Left lobe of liver (tissue), 2 donors: ENCODE measurements at regions not wholly inside any gene's neighbourhood (a gene's known extent, or its start where the extent isn't known, plus 50 kb on each side); places are given as distances from the start of the nearest gene placed in this dataset.
"Not testable (repeated sequence)": the region's sequence is repeated elsewhere in the genome, so short reads cannot be mapped to it uniquely, and the experiment has no call there.

Source experiments
- ATAC-seq: fragments of 200-7000 bp; cut with Tn5 transposase; one replicate; pipeline ENCODE4 v1.9.1; 2020; ENCODE audit warnings: mild to moderate bottlenecking, moderate library complexity
- DNase-seq: peaks from one replicate; pipeline ENCODE4 v3.0.0-alpha.2; 2020; ENCODE audit warnings: low spot score
- donor health status: DM: no; HTN: no; CAD: no; lungs with moderate emphysema.
- donor health status: DM: no; HTN: yes; CAD: no.

- DNase-seq (no peak), ATAC-seq (no peak)
Measured at GRCh38 chr4:188649635-188650034, 510.4 kb downstream of the TRIML1 start.

- ATAC-seq, result no peak
- no peak for DNase-seq
Measured at GRCh38 chr4:188650516-188650915, 511.3 kb downstream of the TRIML1 start.

GRCh38 chr4:188657365-188657764, 518.1 kb downstream of the TRIML1 start:
- no peak for ATAC-seq
- no peak for DNase-seq

- ATAC-seq (no peak), DNase-seq (no peak)
Measured at GRCh38 chr4:188658958-188659522, 519.8 kb downstream of the TRIML1 start.

- ATAC-seq (no peak), DNase-seq (no peak)
Measured at GRCh38 chr4:188660796-188661195, 521.6 kb downstream of the TRIML1 start.

- DNase-seq (no peak), ATAC-seq (no peak)
Measured at GRCh38 chr4:188661502-188661901, 522.3 kb downstream of the TRIML1 start.

- DNase-seq (no peak), ATAC-seq (no peak)
Measured at GRCh38 chr4:188663369-188663768, 524.1 kb downstream of the TRIML1 start.

GRCh38 chr4:188665491-188666457, 526.5 kb downstream of the TRIML1 start:
- no peak for ATAC-seq
- DNase-seq, result no peak

GRCh38 chr4:188678691-188679090, 539.5 kb downstream of the TRIML1 start:
- DNase-seq, ATAC-seq: not testable (repeated sequence)

- ATAC-seq (no peak), DNase-seq (no peak)
Measured at GRCh38 chr4:188680004-188680666, 540.9 kb downstream of the TRIML1 start.

GRCh38 chr4:188680667-188681063, 541.4 kb downstream of the TRIML1 start:
- no peak for ATAC-seq
- no peak for DNase-seq

GRCh38 chr4:188682321-188682720, 543.1 kb downstream of the TRIML1 start:
- no peak for DNase-seq
- ATAC-seq, result no peak

GRCh38 chr4:188683571-188683970, 544.3 kb downstream of the TRIML1 start:
- DNase-seq (no peak), ATAC-seq (no peak)

GRCh38 chr4:188688956-188689355, 549.7 kb downstream of the TRIML1 start:
- ATAC-seq, result no peak
- DNase-seq, result no peak

- ATAC-seq (no peak), DNase-seq (no peak)
Measured at GRCh38 chr4:188691811-188692210, 552.6 kb downstream of the TRIML1 start.

GRCh38 chr4:188695261-188695660, 556.0 kb downstream of the TRIML1 start:
- ATAC-seq (no peak), DNase-seq (no peak)

- ATAC-seq (no peak), DNase-seq (no peak)
Measured at GRCh38 chr4:188697243-188697642, 558.0 kb downstream of the TRIML1 start.

GRCh38 chr4:188701952-188702351, 562.7 kb downstream of the TRIML1 start:
- ATAC-seq, result no peak
- DNase-seq, result no peak

GRCh38 chr4:188704288-188704687, 565.0 kb downstream of the TRIML1 start:
- no peak for DNase-seq
- ATAC-seq, result no peak

GRCh38 chr4:188707036-188707435, 567.8 kb downstream of the TRIML1 start:
- DNase-seq (no peak), ATAC-seq (no peak)

GRCh38 chr4:188714501-188714900, 575.3 kb downstream of the TRIML1 start:
- DNase-seq (no peak), ATAC-seq (no peak)

- ATAC-seq, result no peak
- no peak for DNase-seq
Measured at GRCh38 chr4:188714907-188715306, 575.7 kb downstream of the TRIML1 start.
